GM08714 (cell line): ENCODE measurements at regions not wholly inside any gene's neighbourhood (a gene's known extent, or its start where the extent isn't known, plus 50 kb on each side); places are given as distances from the start of the nearest gene placed in this dataset.
"Not testable (repeated sequence)": the region's sequence is repeated elsewhere in the genome, so short reads cannot be mapped to it uniquely, and the experiment has no call there.

ENCODE experiments used
- H3K4me3 ChIP-seq: fragments of 200-500 bp; sonication (Bioruptor generic); 2 replicates; pipeline ENCODE4 v1.5.1; 2014; ENCODE audit warnings: mild to moderate bottlenecking, low read length, inconsistent platforms
- ZNF274 ChIP-seq: IDR thresholded peaks from 2 replicates; pipeline ENCODE4 v1.6.1; 2012; ENCODE audit warnings: mild to moderate bottlenecking, low read depth, low read length

GRCh38 chr1:187714470-187714869 lies 885.7 kb downstream of the PLA2G4A start:
- TF ChIP-seq ZNF274 = no peak

DNA sequence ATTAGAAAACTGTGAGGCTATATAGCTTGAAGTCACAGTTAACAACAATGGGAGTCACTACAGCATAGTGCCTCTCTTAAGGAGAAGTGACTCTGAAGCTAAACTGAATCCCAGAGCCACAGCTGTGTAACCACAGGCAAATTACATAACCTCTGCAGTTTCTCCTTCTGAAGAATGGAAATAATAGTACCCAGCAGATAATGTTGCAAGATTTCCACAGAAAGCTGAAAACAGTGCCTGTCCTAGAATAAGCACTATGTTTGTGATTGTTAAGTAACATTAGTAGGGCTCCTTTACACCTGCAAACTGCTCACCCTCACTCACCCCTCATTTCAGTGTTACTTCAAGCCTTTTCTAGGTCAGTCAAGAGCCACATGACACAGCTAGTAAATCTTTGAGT lies 886.7 kb downstream of the PLA2G4A start:
- H3K4me3 ChIP-seq = no peak overlapping the region
- TF ChIP-seq ZNF274 = no peak

More at GRCh38 chr1:187714470-187714869, 885.7 kb downstream of the PLA2G4A start:
- H3K4me3 ChIP-seq = no peak overlapping the region

GRCh38 chr1:187716160-187716559 lies 887.4 kb downstream of the PLA2G4A start:
- no peak for TF ChIP-seq ZNF274
- no peak overlapping the region for H3K4me3 ChIP-seq

DNA sequence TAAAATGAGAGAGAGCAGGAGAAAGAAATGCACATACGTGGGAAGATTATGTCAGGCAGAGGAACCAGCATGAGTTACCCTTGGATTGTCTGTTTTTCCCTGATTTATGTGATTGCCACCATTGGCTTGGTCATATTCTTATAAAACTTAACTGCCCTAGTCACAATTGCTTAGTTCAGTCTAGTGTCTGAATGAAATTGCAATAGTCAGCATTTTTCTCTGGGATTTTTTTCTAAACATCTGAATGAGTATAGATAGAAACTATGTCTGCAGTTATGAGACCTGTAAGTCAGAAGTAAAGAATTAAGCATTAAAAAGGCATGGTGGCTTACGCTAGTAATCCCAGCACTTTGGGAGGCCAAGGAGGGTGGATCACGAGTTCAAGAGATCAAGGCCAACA lies 889.8 kb downstream of the PLA2G4A start:
- TF ChIP-seq ZNF274 = no peak
- no peak overlapping the region for H3K4me3 ChIP-seq

DNA sequence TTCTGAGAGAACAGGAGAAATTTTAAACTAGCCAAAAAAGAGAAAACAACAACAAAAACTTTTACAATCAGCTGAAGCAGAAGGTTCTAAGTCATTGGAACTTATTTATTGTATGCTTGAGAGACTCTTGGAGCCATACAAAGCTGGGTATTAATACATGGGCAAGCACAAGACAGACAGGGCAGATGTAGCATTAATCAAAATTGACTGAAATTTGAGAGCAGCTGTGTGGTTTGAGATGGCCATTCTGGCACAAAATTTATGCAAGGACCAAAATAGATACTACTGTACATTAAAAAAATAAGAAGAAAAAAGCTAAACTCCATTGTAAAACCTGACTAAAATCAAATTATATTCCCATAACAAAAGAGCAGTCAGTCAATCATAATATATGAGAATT lies 892.5 kb downstream of the PLA2G4A start:
- TF ChIP-seq ZNF274 = no peak
- H3K4me3 ChIP-seq = no peak overlapping the region

GRCh38 chr1:187725216-187725615 lies 896.5 kb downstream of the PLA2G4A start:
- no peak for TF ChIP-seq ZNF274
- H3K4me3 ChIP-seq = no peak overlapping the region

DNA sequence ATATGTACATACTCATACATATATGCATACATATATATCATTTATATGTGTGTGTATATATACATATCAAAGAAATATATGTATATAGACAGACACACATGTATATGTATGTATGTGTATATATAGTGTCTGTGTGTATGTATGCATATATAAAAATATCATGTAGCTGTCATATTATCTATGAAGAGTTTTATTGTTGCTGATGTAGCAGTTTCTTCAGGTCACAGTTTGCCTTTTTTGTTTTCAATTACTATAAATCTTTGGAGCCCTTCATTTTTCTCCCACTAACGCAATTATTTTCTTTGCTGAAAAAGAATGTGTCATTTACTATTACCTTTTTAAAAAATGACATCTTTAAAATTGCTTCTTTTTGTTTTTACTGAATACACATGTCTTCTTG lies 904.5 kb downstream of the PLA2G4A start:
- TF ChIP-seq ZNF274 = no peak
- no peak overlapping the region for H3K4me3 ChIP-seq

GRCh38 chr1:187734427-187734826 lies 905.7 kb downstream of the PLA2G4A start:
- H3K4me3 ChIP-seq = no peak overlapping the region
- no peak for TF ChIP-seq ZNF274

GRCh38 chr1:187744665-187745064 lies 915.9 kb downstream of the PLA2G4A start:
- no peak overlapping the region for H3K4me3 ChIP-seq
- no peak for TF ChIP-seq ZNF274

DNA sequence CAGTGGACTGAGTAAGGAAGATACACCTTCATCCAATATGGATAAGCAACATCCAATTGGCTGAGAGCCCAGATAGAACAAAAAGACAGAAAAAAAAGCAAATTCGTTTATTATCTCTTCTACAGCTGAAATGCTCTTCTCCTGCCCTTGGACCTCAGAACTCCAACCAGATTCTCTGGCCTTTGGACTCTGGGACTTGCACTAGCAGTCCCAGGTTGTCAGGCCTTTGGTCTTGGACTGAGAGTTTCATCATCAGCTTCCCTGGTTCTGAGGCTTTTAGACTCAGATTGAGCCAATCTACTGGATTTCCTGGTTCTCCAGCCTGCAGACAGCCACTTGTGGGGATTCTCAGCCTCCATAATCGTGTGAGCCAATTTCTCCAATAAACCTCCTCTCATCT lies 926.8 kb downstream of the PLA2G4A start:
- no peak overlapping the region for H3K4me3 ChIP-seq
- no peak for TF ChIP-seq ZNF274

DNA sequence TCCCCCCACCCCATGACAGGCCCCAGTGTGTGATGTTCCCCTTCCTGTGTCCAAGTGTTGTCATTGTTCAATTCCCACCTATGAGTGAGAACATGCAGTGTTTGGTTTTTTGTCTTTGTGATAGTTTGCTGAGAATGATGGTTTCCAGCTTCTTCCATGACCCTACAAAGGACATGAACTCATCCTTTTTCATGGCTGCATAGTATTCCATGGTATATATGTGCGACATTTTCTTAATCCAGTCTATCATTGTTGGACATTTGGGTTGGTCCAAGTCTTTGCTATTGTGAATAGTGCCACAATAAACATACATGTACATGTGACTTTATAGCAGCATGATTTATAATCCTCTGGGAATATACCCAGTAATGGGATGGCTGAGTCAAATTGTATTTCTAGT lies 927.9 kb downstream of the PLA2G4A start:
- not testable (repeated sequence) for H3K4me3 ChIP-seq

GRCh38 chr1:187759825-187760333 lies 931.1 kb downstream of the PLA2G4A start:
- no peak overlapping the region for H3K4me3 ChIP-seq
- TF ChIP-seq ZNF274 = no peak

DNA sequence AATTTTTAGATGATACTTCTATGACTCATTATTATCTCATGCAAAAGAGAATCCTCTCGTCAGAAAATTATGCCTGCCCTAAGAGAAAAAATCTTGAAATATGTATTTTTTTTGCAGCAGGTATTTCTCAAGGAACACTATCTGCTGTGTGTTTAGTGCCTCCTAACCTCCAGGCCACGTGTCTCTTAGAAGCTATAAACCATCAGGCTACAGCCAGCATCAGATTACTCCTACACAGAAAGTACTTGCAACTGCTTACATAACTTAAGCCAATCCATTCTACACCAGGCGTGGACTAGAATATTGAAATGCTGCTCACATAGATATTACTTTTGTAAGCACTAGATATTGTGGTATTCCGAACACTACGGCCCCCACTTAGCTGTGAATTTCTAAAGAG lies 933.4 kb downstream of the PLA2G4A start:
- TF ChIP-seq ZNF274 = no peak
- no peak overlapping the region for H3K4me3 ChIP-seq

- no peak for TF ChIP-seq ZNF274
- no peak overlapping the region for H3K4me3 ChIP-seq
Observed at GRCh38 chr1:187763465-187763864, 934.7 kb downstream of the PLA2G4A start.

DNA sequence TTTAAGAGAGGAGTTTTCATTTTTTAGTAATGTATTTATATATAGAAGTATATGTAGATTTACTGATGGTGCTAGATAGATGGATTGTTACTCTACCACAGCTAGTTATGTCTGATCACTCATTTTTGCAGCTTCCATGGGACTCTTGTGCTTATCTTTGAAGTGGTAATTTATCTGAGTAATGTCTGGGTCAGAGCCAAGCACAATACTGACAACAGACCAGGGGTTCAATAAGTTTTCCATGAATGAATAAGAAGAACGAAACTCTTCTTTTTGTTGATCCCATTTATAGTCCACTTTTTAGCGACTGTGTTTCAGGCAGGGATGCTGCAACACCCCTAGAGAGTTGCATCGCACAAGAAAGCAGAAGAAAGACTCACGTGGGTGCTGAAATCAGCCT lies 935.2 kb downstream of the PLA2G4A start:
- no peak for TF ChIP-seq ZNF274

DNA sequence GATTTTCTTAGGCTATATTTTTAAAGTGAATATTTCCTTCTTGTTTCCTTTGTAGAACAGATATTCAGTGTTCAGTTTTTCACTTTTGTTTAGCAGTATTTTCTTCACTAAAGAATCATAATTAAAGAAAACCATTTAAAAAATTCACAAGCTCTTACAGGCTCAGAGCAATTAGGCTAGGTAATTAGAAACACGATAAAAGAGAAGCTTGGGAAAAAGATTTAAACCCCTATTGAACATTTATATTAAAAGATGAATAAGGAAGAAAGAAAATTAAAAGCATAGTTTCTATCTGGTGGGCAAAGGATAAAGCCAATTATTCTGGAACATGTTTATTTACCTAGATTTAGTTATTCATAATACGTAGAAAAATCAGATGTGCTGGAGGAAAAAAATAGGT lies 942.6 kb downstream of the PLA2G4A start:
- no peak for TF ChIP-seq ZNF274
- H3K4me3 ChIP-seq = no peak overlapping the region

More for the DNA sequence above, 935.2 kb downstream of the PLA2G4A start:
- H3K4me3 ChIP-seq = no peak overlapping the region
